Muscle layer of duodenum (tissue), 2 donors: ENCODE measurements at regions not wholly inside any gene's neighbourhood (a gene's known extent, or its start where the extent isn't known, plus 50 kb on each side); places are given as distances from the start of the nearest gene placed in this dataset.
"Not testable (repeated sequence)": the region's sequence is repeated elsewhere in the genome, so short reads cannot be mapped to it uniquely, and the experiment has no call there.

Experiments
- H3K27ac ChIP-seq: one replicate; pipeline ENCODE4 v1.7.0; 2013; ENCODE audit warnings: mild to moderate bottlenecking, low read length
- H3K27me3 ChIP-seq: one replicate; pipeline ENCODE4 v1.7.0; 2013; ENCODE audit warnings: low read depth, mild to moderate bottlenecking, control low read depth, low read length
- H3K36me3 ChIP-seq, 2 donors: one replicate each; pipeline ENCODE4 v1.7.0; 2013; ENCODE audit warnings: low read length in 2 of 2, control low read depth in 1 of 2, mild to moderate bottlenecking in 1 of 2; ENCODE audit not compliant: insufficient read depth in 2 of 2, control insufficient read depth in 1 of 2
- H3K4me1 ChIP-seq, 2 donors: one replicate each; pipeline ENCODE4 v1.7.0; 2013; ENCODE audit warnings: low read length in 2 of 2, mild to moderate bottlenecking in 2 of 2, control low read depth in 1 of 2, moderate library complexity in 1 of 2; ENCODE audit not compliant: insufficient read depth in 2 of 2, control insufficient read depth in 1 of 2
- H3K4me3 ChIP-seq, 2 donors: one replicate each; pipeline ENCODE4 v1.7.0; 2013; ENCODE audit warnings: low read length in 2 of 2, low read depth in 1 of 2, mild to moderate bottlenecking in 1 of 2
- H3K9me3 ChIP-seq, 2 donors: one replicate each; pipeline ENCODE4 v1.7.0; 2013; ENCODE audit warnings: low read length in 2 of 2, control low read depth in 1 of 2, mild to moderate bottlenecking in 1 of 2; ENCODE audit not compliant: control insufficient read depth in 1 of 2
- donor health status: healthy.

GRCh38 chr2:11877764-11878163 lies 131.3 kb downstream of the LPIN1 start:
- Histone ChIP-seq H3K9me3 (no peaks in the 10 kb centered on the region), H3K27ac (no peak overlapping the region), H3K4me3 (no peak overlapping the region), H3K36me3 (no peaks in the 10 kb centered on the region), H3K27me3 (no peaks in the 10 kb centered on the region), H3K4me1 (peaks cover 2 to 4% of the 10 kb centered on the region in 2 donors)

GRCh38 chr2:11885253-11885652 lies 138.8 kb downstream of the LPIN1 start:
- H3K36me3 ChIP-seq, H3K27ac ChIP-seq, H3K4me3 ChIP-seq, H3K27me3 ChIP-seq, H3K9me3 ChIP-seq, H3K4me1 ChIP-seq: not testable (repeated sequence)

GRCh38 chr2:11886899-11887298 lies 140.5 kb downstream of the LPIN1 start:
- H3K27me3 ChIP-seq, H3K9me3 ChIP-seq, H3K4me1 ChIP-seq, H3K4me3 ChIP-seq, H3K27ac ChIP-seq, H3K36me3 ChIP-seq: not testable (repeated sequence)

- H3K27ac ChIP-seq = no peak overlapping the region
- H3K9me3 ChIP-seq = peaks cover 0 to 8% of the 10 kb centered on the region in 2 donors
- H3K36me3 ChIP-seq = no peaks in the 10 kb centered on the region
- H3K4me3 ChIP-seq = no peak overlapping the region
- H3K27me3 ChIP-seq = no peaks in the 10 kb centered on the region
- H3K4me1 ChIP-seq = no peaks in the 10 kb centered on the region
These were observed 142.8 kb downstream of the LPIN1 start for GRCh38 chr2:11889101-11889850.

GRCh38 chr2:11889854-11890253 lies 143.4 kb downstream of the LPIN1 start:
- Histone ChIP-seq H3K9me3 (peaks cover 0 to 8% of the 10 kb centered on the region in 2 donors), H3K36me3 (no peaks in the 10 kb centered on the region), H3K4me3 (no peak overlapping the region)

GRCh38 chr2:11891028-11891427 lies 144.6 kb downstream of the LPIN1 start:
- Histone ChIP-seq H3K27me3 (no peaks in the 10 kb centered on the region), H3K27ac (no peak overlapping the region), H3K4me1 (no peaks in the 10 kb centered on the region)

More at GRCh38 chr2:11889854-11890253, 143.4 kb downstream of the LPIN1 start:
- H3K27ac ChIP-seq = no peak overlapping the region
- no peaks in the 10 kb centered on the region for H3K27me3 ChIP-seq
- no peaks in the 10 kb centered on the region for H3K4me1 ChIP-seq

DNA sequence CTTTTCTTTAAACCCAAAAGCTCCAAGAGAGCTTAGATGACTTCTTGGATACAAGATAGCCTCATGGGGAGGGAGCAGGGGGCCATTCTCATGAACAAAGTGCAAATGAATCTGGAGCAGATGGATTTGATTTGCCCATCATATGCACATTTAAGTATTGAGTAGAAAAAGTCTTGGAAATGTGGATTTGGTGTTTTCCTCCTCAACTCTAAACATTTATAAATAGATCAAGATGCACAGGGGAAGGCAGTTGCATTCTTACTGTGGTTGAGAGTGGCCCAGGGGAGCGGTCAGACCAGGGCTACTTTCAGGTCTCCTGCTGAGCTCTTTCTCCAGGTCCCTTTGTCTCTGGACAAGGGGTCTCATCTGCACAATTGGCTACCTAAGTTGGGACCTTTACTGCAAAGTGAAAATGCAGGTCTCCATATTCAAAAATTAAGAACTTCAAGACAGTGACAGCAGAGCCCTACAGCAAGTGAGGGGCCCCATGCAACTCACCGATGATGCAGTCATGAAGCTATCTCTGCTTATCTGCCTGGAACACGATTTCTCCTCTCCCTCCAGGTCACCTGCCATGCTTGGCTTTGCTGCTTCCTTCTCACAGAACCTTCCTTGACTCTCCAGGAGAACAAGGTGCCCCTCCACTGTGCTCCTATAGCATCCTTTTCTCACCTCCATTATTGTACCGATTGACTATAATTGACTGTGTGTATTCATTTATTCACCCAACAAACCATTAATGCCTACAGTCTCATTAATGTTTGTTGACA lies 145.4 kb downstream of the LPIN1 start:
- Histone ChIP-seq H3K27ac (no peak overlapping the region), H3K9me3 (peaks cover 0 to 8% of the 10 kb centered on the region in 2 donors), H3K27me3 (no peaks in the 10 kb centered on the region), H3K36me3 (no peaks in the 10 kb centered on the region), H3K4me1 (no peaks in the 10 kb centered on the region), H3K4me3 (no peak overlapping the region)

More at GRCh38 chr2:11891028-11891427, 144.6 kb downstream of the LPIN1 start:
- Histone ChIP-seq H3K36me3 (no peaks in the 10 kb centered on the region), H3K9me3 (peaks cover 0 to 8% of the 10 kb centered on the region in 2 donors), H3K4me3 (no peak overlapping the region)

DNA sequence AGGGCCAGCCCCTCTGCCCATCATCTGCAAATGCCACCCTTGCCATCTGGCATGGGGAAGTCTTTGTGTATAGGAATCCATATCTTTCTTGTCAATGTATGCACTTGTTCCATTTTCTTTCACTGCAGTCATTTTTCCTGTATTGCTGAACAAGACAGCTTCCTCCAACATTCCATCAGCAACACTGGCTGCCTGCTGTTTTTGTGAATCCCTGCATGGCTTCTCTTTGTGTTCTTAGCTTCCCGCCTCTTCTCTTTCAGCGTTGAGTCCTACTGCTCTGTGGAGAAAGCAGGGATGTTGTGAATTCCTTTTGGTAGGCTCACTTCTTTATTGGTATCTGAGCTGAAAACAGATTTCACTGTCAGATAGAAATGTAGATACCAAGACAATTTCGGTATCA lies 150.0 kb downstream of the LPIN1 start:
- no peaks in the 10 kb centered on the region for H3K36me3 ChIP-seq
- no peak overlapping the region for H3K27ac ChIP-seq
- no peak overlapping the region for H3K4me3 ChIP-seq
- H3K27me3 ChIP-seq = no peaks in the 10 kb centered on the region
- H3K4me1 ChIP-seq = no peaks in the 10 kb centered on the region
- no peaks in the 10 kb centered on the region for H3K9me3 ChIP-seq

GRCh38 chr2:11898576-11898975 lies 152.1 kb downstream of the LPIN1 start:
- Histone ChIP-seq H3K9me3 (no peaks in the 10 kb centered on the region), H3K27ac (no peak overlapping the region), H3K4me3 (no peak overlapping the region), H3K27me3 (no peaks in the 10 kb centered on the region), H3K36me3 (no peaks in the 10 kb centered on the region), H3K4me1 (no peaks in the 10 kb centered on the region)

DNA sequence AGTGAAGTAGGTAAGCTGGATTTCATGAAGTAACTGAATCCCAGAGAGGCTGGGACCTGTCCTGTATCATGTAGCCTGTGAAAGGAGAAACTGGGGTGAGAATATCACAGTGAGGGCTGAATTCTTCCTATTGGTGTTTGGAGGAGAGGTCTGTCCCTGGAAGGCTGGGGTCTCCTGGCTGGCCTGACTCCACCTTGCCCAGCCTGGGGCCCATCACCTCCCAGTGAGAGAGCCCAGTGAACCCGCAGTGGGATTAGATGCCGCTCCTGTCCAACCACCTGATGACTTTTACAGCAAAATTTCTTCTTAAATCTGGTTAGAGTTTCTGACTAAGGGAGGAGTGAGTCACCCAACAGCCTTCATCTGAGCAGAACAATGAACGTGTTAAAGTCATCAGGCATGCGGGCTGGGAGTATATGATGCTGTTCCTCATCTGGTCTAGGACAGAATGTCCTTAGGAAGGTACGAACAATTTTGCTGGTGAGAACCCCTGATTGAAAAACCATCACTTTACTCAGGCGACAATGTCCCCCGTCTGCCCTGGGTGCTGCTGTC lies 152.9 kb downstream of the LPIN1 start:
- Histone ChIP-seq H3K27ac (no peak overlapping the region), H3K27me3 (no peaks in the 10 kb centered on the region), H3K4me1 (peaks cover 0 to 3% of the 10 kb centered on the region in 2 donors), H3K9me3 (no peaks in the 10 kb centered on the region), H3K4me3 (no peak overlapping the region), H3K36me3 (no peaks in the 10 kb centered on the region)

- H3K27ac ChIP-seq = not testable (repeated sequence)
These were observed 154.5 kb downstream of the LPIN1 start for GRCh38 chr2:11900891-11901290.

More at GRCh38 chr2:11900891-11901290, 154.5 kb downstream of the LPIN1 start:
- H3K4me1 ChIP-seq, H3K4me3 ChIP-seq, H3K9me3 ChIP-seq, H3K27me3 ChIP-seq, H3K36me3 ChIP-seq: not testable (repeated sequence)
